HG02870 (cell line): ENCODE measurements at regions not wholly inside any gene's neighbourhood (a gene's known extent, or its start where the extent isn't known, plus 50 kb on each side); places are given as distances from the start of the nearest gene placed in this dataset.

Experiments
- ATAC-seq: cut with Tn5 transposase; IDR thresholded peaks from one replicate; pipeline ENCODE4 v1.9.1; 2021; ENCODE audit warnings: mild to moderate bottlenecking, moderate library complexity; ENCODE audit not compliant: unreplicated experiment

DNA sequence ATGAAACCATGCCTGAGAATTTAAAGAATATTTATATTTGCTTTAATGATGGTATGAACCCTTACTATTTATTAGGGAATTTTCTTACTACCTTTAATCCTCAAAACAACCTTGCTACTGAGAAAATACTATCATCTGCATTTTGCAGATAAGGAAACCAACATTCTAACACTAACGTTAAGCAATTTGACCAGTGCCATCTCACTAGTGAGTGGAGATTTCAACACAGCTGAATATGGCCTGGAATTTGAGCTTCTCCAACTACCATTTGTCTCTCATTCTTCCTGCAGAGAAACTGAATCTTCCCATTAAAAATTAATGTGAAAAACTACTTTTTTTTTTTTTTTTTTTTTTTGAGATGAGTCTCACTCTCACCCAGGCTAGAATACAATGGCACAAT is 380.9 kb upstream of the SMIM31 start:
- no peak for ATAC-seq

DNA sequence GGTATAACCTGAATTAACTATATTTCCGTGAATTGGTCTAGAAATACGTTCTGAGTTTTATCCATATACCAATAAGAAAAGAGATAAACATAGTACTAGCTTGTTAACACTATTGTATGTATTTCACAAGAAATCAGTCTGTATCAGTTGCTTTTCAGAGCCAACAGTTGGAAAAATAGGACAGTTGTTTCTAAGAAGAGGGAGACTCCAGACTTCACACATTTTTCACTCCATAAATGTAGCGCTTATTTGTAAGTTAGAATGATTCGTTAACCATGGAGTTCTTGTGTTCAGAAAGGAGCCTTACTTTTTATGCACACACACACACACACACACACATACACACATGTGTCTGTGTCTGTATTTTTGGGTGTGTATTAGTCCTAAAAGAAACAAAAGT is 376.7 kb upstream of the SMIM31 start:
- no peak for ATAC-seq

DNA sequence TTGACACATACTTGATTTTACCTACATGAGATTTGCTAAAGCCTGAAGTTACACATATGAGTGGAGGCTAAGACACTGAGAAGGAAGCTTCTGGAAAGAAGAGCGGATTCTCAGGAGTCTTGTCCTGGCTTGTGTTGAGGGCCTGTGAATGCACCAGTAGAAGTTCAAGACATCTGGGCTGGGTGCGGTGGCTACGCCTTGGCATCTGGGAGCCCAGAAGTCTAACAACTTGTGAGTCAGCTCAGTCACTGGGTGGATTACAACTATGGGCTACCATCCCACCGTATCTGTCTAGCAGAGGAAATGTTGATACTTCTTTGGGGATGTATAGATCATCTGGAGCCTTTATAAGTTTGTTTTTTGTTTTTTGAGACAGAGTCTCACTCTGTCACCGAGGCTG is 375.6 kb upstream of the SMIM31 start:
- ATAC-seq: no peak

GRCh38 chr4:164379694-164380093 is 374.2 kb upstream of the SMIM31 start:
- ATAC-seq: no peak

GRCh38 chr4:164381859-164382258 is 372.1 kb upstream of the SMIM31 start:
- ATAC-seq: no peak

DNA sequence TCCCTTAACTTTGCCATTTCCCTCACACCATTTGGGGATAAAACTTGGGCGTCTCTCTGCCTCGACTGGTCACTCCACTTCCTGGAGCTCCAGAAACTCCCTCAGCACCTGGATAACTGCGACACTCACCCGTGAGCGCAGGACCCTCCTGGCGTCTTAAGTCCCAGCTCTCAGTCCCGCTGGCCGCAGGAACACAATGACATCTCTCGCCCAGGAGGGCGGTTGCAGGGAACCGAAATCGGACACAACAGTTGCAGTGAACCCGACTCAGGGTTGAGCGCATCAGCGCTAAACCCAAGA is 370.9 kb upstream of the SMIM31 start:
- ATAC-seq: no peak

DNA sequence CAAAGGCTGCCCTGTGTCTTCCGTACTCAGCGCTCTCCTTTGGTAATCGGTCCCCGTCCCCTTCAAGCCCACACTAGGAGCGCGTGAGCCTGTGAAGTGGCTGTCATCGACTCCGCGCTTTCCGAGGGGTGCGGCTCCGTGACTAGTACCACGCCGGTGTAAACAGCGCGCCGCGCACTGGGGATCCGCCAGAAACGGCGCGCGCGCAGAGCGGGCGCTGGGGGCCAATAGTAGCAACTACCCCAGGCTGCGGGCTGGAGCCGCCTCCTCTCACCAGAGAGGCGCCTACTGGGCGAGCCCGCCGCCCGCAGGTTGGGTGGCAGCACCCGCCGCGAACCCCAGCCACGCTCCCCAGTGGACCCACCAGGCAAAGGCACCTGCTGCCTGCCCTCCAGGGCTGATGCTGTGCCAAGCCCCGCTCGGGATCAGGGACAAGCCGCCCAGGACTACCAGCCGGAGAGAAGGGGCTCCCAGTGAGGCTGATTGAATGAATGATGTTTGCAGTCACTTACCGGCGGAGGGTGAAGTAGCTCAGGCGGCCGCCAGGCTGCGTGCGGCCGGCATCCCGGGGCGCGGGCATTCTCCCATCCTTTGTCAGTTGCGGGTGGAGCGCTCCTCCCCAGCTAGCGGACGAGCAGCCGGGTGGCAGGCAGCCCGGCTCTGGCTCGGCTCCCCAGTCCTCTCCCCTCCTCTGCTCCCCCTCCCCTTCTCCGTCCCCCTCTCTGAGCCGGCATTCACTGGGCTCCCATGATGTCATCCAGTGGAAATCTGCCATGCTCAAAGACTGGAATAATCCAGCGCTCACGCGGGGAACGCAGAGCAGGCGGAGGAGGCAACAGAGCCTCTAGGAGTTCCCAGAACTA is 370.3 kb upstream of the SMIM31 start:
- ATAC-seq: no peak

DNA sequence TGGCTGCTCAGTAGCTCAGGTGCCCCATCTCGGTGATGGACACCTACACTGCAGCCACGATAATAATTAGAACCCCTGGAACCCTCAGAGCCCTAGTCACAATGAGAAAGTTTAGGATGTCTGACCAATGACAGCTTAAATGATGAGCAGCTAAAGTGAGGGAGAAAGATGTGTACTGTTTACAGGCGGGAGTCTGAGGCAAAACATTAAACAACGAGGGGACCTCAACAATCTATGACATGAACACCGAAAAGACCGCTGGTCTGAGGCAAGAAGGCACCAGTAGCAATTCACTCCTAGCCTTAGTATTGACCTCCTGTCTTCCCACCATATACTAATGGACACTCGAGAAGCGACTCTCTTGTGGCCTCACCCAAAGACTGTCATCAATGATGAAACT is 369.5 kb upstream of the SMIM31 start:
- no peak for ATAC-seq

GRCh38 chr4:164396439-164396838 is 357.5 kb upstream of the SMIM31 start:
- ATAC-seq: no peak

GRCh38 chr4:164402554-164402953 is 351.4 kb upstream of the SMIM31 start:
- no peak for ATAC-seq

GRCh38 chr4:164405774-164406173 is 348.2 kb upstream of the SMIM31 start:
- ATAC-seq: no peak

DNA sequence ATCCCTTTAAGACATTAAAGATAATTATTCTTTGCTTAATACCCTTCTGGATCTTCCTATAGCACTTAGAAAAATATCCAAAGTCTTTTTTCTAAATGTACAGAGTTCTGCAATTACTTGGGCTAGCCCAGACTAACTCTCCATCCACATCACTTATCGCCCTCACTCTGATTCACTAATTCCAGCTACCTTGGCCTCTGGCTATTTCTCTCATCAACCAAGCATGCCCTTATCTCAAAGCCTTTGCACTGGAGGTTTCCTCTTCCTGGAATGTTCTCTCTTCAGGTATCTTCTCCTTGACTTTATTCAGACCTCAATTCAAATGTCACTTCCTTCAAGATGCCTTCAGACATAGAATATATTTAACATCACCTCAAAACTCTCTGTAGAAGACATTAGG is 345.1 kb upstream of the SMIM31 start:
- ATAC-seq: no peak

DNA sequence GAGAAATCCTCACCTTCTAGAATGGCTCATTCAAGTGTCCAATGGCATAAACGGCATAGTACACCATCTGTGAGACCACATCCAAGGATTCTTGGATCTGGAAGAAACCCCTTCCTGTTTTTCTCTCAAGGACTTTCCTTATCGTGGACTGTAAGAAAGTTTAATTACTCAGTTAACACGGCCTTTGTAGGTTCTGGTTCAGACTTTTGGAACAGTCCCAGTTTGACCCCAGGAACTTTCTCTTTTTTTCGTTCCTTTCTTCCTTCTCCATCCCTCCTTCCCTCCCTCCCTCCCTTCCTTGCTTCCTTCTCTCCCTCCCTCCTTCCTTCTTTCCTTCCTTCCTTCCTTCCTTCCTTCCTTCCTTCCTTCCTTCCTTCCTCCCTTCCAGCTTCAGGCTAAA is 343.5 kb upstream of the SMIM31 start:
- no peak for ATAC-seq

DNA sequence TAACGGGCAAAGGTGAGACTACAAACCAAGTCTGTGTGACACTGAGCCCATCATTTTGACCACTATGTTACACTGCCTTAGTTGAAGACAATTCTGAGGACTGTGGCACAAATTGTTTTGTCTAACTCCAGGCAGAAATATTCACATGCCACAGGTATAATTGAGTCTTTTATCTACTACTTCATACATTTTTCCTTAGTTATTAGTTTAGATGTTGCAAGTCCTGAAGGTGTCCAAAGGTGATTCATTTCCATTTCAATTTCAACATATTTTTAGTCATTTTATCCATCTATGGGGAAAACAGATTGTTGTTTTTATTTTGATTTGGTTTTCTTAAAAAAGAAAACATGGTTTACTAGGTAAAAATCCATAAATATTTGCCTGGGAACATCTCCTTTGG is 341.7 kb upstream of the SMIM31 start:
- ATAC-seq: no peak

- no peak for ATAC-seq
Measured at GRCh38 chr4:164413743-164414142, 340.2 kb upstream of the SMIM31 start.

DNA sequence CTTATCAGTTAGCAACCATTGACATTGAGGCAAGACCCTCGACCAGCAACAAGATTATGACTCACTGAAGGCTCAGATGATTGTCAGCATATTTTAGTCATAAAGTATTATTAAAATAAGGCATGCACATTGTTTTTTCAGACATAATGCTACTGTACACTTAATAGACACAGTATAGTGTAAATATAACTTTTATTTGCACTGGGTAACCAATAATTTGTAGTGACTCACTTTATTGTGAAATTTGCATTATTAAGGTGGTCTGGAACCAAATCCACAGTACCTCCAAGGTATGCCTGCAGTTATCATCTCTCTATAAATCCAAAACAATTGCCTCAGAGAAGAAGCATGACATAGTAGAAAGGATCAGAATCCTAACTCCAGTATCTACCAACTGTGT is 330.1 kb upstream of the SMIM31 start:
- ATAC-seq: no peak

- no peak for ATAC-seq
Measured at GRCh38 chr4:164424846-164425245, 329.1 kb upstream of the SMIM31 start.

GRCh38 chr4:164428561-164428960 is 325.4 kb upstream of the SMIM31 start:
- ATAC-seq: no peak

- ATAC-seq: no peak
Measured at GRCh38 chr4:164438321-164438720, 315.6 kb upstream of the SMIM31 start.

DNA sequence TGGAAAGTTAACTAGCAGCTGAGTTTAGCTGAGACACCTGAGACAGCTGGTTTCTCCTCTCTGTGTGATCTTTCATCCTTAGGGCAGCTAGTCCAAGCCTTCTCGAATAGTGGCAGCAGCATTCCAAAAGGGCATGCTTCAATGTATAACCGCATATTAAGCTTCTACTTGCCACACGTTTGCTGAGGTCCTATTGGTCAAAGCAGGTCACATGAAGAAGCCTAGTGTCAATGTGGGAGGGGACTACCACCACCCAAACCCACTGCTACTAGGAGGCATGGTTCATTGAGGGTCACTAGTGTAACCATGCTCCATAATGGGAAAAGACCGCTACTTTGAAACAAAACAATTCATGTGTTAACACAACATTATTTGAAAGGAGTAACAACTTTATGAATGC is 314.9 kb upstream of the SMIM31 start:
- ATAC-seq: no peak

DNA sequence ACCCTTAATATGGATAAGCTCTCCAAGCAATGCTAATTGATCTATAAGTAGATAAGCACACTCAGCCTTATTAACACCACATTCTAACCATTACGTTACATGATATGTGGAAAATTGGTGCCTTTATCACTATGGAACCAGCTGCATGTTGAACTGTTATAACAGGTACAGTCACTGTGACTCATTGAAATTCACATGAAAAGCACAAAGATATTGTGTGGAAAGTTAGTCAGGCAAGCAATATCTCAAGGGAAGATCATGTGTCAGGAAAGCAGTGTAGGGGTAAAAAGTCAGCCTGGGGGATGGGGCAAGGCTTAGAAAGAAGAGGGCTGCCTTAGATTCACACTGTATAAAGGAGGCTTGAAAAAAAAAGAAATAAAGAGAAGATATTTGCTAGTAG is 313.7 kb upstream of the SMIM31 start:
- ATAC-seq: no peak

DNA sequence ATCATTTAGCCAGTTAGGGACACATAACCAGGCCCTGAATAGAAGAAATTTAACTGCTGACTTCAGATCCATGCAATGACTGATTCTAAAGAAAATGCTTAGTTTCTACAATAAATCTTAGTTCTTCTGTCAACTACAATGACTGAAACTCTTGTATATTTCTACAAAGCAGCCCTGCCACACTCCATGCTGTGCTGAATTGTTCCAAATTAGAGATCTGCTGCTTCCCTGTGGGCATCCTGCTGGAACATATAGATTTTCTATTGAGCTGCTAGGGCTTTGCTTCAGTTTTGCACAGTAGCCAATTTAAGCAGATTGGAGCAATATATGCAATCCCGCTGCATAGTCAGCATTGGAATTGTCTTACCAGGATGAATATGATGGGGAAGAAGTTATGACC is 312.8 kb upstream of the SMIM31 start:
- ATAC-seq: no peak

DNA sequence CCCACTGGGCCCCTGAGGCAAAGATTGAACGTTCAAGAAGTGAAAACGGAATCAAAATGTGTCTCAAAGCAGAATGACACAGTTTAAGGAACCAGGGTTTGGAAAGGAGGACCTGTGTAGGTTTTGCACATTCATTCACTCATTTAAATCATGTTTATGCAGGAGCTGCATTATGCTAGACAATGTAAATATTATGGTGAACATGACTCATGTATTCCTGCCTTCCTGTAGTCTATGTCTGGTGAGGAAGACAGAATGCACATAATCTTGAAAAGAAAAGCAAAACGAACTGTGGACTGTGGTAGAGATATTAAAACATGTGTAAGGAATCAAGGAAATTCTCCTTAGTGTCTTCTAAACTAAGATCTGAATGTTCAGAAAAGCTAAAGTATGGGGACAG is 311.8 kb upstream of the SMIM31 start:
- ATAC-seq: no peak
